GM12878 (cell line): ENCODE measurements at regions not wholly inside any gene's neighbourhood (a gene's known extent, or its start where the extent isn't known, plus 50 kb on each side); places are given as distances from the start of the nearest gene placed in this dataset.
A peak's percentile ranks its signal among the peaks of the same experiment; 100 is the strongest.

Source experiments
- ATAC-seq: fragments of 200-7000 bp; cut with Tn5 transposase; 3 replicates; pipeline ENCODE4 v1.9.1; 2020; ENCODE audit warnings: mild to moderate bottlenecking, moderate library complexity
- BruUV-seq: library from RNA; stranded (reverse); fragments of 400-500 nt; replicated peaks from 2 replicates; lab custom pipeline; 2021; lab: Mats Ljungman, UMichigan
- CTCF ChIA-PET: fragments of 300-600 bp; sonication (Branson Sonifier 250); formaldehyde crosslinking; extraction: SDS; loops from one replicate; lab custom pipeline; 2021; ENCODE audit warnings: inconsistent platforms; lab: Yijun Ruan, JAX
- POLR2A ChIA-PET: fragments of 350-600 bp; formaldehyde crosslinking; extraction: SDS; loops from one replicate; lab custom pipeline; 2021; ENCODE audit warnings: inconsistent platforms; lab: Charles Lee
- RAD21 ChIA-PET: fragments of 300-600 bp; sonication (Branson Sonifier 250); formaldehyde crosslinking; loops from one replicate; lab custom pipeline; 2023; ENCODE audit warnings: antibody characterized with exemption; ENCODE audit not compliant: unreplicated experiment; lab: Charles Lee
- SMC1A ChIA-PET: fragments of 300-600 bp; sonication (Branson Sonifier 250); formaldehyde crosslinking; loops from one replicate; lab custom pipeline; 2023; ENCODE audit not compliant: unreplicated experiment, uncharacterized antibody; lab: Charles Lee
- DNase-seq: peaks from one replicate; pipeline ENCODE4 v3.0.0-alpha.2; 2011; ENCODE audit warnings: low read depth, low spot score
- FAIRE-seq: peaks from 3 replicates; lab custom pipeline; 2011; peaks lifted over from hg19 to GRCh38; lab: Jason Lieb, UNC
- H2AFZ ChIP-seq: 2 replicates; pipeline ENCODE4 v1.6.0; 2011; ENCODE audit warnings: low read depth, low read length, control low read depth; ENCODE audit not compliant: control insufficient read depth
- H3K27ac ChIP-seq: 2 replicates; pipeline ENCODE4 v1.5.1; 2011; ENCODE audit warnings: control low read depth; ENCODE audit not compliant: control insufficient read depth, insufficient read depth
- H3K27me3 ChIP-seq, 2 experiments: replicated peaks in 1 of 2; 2 replicates each; pipeline versions ENCODE4 v1.6.0 to v1.6.1; 2011; ENCODE audit warnings: low read length in 1 of 2; ENCODE audit not compliant: control insufficient read depth in 2 of 2, insufficient read depth in 2 of 2
- H3K36me3 ChIP-seq, 2 experiments: 2 replicates each; pipeline ENCODE4 v1.5.1; 2011; ENCODE audit warnings: low read length in 1 of 2; ENCODE audit not compliant: control insufficient read depth in 2 of 2, insufficient read depth in 2 of 2
- H3K4me1 ChIP-seq: 2 replicates; pipeline ENCODE4 v1.6.1; 2011; ENCODE audit warnings: mild to moderate bottlenecking, low read length, moderate library complexity, mixed read lengths; ENCODE audit not compliant: control insufficient read depth, insufficient read depth
- H3K4me2 ChIP-seq: 2 replicates; pipeline ENCODE4 v1.6.0; 2011; ENCODE audit warnings: control low read depth; ENCODE audit not compliant: control insufficient read depth, insufficient read depth
- H3K4me3 ChIP-seq: fragments of 200-600 bp; sonication (generic); 2 replicates; pipeline ENCODE4 v1.5.1; 2016
- H3K79me2 ChIP-seq: 2 replicates; pipeline ENCODE4 v1.6.0; 2011; ENCODE audit warnings: low read length; ENCODE audit not compliant: control insufficient read depth, insufficient read depth
- H3K9ac ChIP-seq: 2 replicates; pipeline ENCODE4 v1.8.0; 2011; ENCODE audit warnings: low read length, control low read depth, mixed read lengths; ENCODE audit not compliant: control insufficient read depth, insufficient read depth
- H3K9me3 ChIP-seq: replicated peaks from 3 replicates; pipeline ENCODE4 v1.5.1; 2011; ENCODE audit warnings: mild to moderate bottlenecking, low read length; ENCODE audit not compliant: control insufficient read depth, insufficient read depth
- H4K20me1 ChIP-seq: 2 replicates; pipeline ENCODE4 v1.6.0; 2011; ENCODE audit not compliant: control insufficient read depth, insufficient read depth
- CEBPB ChIP-seq, 2 experiments: fragments of 150-350 bp in 1 of 2; IDR thresholded peaks; 2 replicates each; pipeline ENCODE4 v1.6.1; 2012 to 2014; ENCODE audit warnings: low read depth in 2 of 2, low read length in 2 of 2, borderline replicate concordance in 1 of 2, inconsistent platforms in 1 of 2
- EP300 ChIP-seq, 2 experiments: fragments of 150-350 bp in 1 of 2; IDR thresholded peaks; 2 replicates each; pipeline ENCODE4 v1.6.1; 2011 to 2012; ENCODE audit warnings: low read depth in 2 of 2, low read length in 2 of 2, borderline replicate concordance in 1 of 2, improper control_type of control experiment in 1 of 2, inconsistent platforms in 1 of 2; ENCODE audit not compliant: control insufficient read depth in 1 of 2
- FOXM1 ChIP-seq: IDR thresholded peaks from 2 replicates; pipeline ENCODE4 v1.6.1; 2012; ENCODE audit warnings: low read depth, mild to moderate bottlenecking, inconsistent platforms, low read length, moderate library complexity
- NFIC ChIP-seq: IDR thresholded peaks from 2 replicates; pipeline ENCODE4 v1.6.1; 2012; ENCODE audit warnings: low read depth, mild to moderate bottlenecking, inconsistent platforms, low read length, moderate library complexity
- PAX5 ChIP-seq: IDR thresholded peaks from 2 replicates; pipeline ENCODE4 v1.6.1; 2011; ENCODE audit warnings: low read depth, low read length, borderline replicate concordance
- TBL1XR1 ChIP-seq: IDR thresholded peaks from 2 replicates; pipeline ENCODE4 v1.6.1; 2012; ENCODE audit warnings: low read depth, low read length, improper control_type of control experiment
- ZNF217 ChIP-seq: fragments of 450-650 bp; IDR thresholded peaks from 2 replicates; pipeline ENCODE4 v1.6.1; 2017; ENCODE audit warnings: antibody characterized with exemption, mild to moderate bottlenecking
- ZNF24 ChIP-seq: fragments of 450-650 bp; IDR thresholded peaks from 2 replicates; pipeline ENCODE4 v1.6.1; 2017; ENCODE audit warnings: antibody characterized with exemption, mild to moderate bottlenecking
- WGBS: methylation state at CpG from one replicate; pipeline ENCODE4 v1.1.6; 2016; ENCODE audit warnings: low lambda C conversion rate; ENCODE audit not compliant: insufficient replicate concordance, insufficient coverage; ENCODE audit errors: missing lambda C conversion rate; 5-methylcytosine and 5-hydroxymethylcytosine counted together
- in situ Hi-C: fragments of 300-500 bp; cut with MboI; formaldehyde crosslinking; loops from 9 replicates; pipeline ENCODE4 v1.14.3; 2018; ENCODE audit warnings: mixed read lengths
- intact Hi-C: fragments of 100-400 bp; cut with micrococcal nuclease; formaldehyde crosslinking; loops from one replicate; pipeline ENCODE4 v1.14.2; 2022; ENCODE audit not compliant: unreplicated experiment
- TF ChIP-seq, protein P1 (sequence below): fragments of 450-650 bp; formaldehyde crosslinking; IDR thresholded peaks from 2 replicates; pipeline ENCODE4 v1.4.0; 2022; ENCODE audit warnings: mild to moderate bottlenecking, moderate library complexity
- TF ChIP-seq, protein P2 (sequence below): fragments of 450-650 bp; IDR thresholded peaks from 2 replicates; pipeline ENCODE4 v1.6.1; 2016; ENCODE audit warnings: mild to moderate bottlenecking

GRCh38 chr20:24870057-24870456 lies 79.0 kb upstream of the CST7 start (continued):
- TF ChIP-seq EP300 (IDR thresholded peaks at IDR 0.05; ENCODE audit: borderline replicate concordance in 1 of 2, control insufficient read depth in 1 of 2, low read depth in 2 of 2, low read length in 2 of 2): no peak
- TF ChIP-seq, all 136 proteins: peak for 0

DNA sequence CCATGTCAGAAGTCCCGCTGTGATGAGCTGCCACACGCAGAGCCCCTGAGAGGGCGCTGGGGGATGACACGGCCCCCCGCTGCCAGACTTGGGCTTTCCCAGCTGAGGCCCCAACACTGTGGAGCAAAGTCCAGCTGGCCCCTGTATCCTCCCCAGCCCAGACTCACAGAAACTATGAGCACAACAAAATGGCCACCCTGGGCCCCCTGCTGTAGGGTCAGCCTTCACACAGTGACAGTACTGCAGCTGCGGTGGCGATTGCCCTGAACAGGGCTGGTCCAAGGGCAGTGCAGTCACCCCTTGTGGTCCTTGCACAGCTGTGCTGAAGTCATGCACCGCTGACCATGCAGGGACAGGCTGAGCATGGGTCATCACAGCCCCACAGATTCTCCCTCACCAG lies 78.2 kb upstream of the CST7 start:
- peak overlapping the region; percentile 31; the same call in 1 of the 2 replicates for H3K4me2 ChIP-seq
- no peak overlapping the region for H3K27ac ChIP-seq
- FAIRE-seq (no peak), DNase-seq (no peak), ATAC-seq (peak; percentile 71)
- H3K36me3 ChIP-seq: no peaks in the 10 kb centered on the region
- no TSS peak for BruUV-seq
- no peaks in the 10 kb centered on the region; the same call in 2 of the 3 replicates for H3K9me3 ChIP-seq
- in situ Hi-C loops (no loop called here), intact Hi-C loops (no loop called here)
- ChIA-PET POLR2A (no interaction called here), RAD21 (no interaction called here), CTCF (no interaction called here), SMC1A (no interaction called here)
- H4K20me1 ChIP-seq: no peaks in the 10 kb centered on the region
- H3K9ac ChIP-seq: no peak overlapping the region
- no peaks in the 10 kb centered on the region for H3K27me3 ChIP-seq
- TF ChIP-seq PAX5: peak; percentile 92
- TF ChIP-seq CEBPB (IDR thresholded peaks at IDR 0.05; ENCODE audit: borderline replicate concordance in 1 of 2, low read depth in 2 of 2, low read length in 2 of 2): no peak
- H3K4me3 ChIP-seq: no peak overlapping the region
- H3K4me1 ChIP-seq: peaks cover 24% of the 10 kb centered on the region
- H2AFZ ChIP-seq: peak overlapping the region; percentile 19
- 59% methylated on average over 8 of the region's 8 CpGs for WGBS
- H3K79me2 ChIP-seq: no peaks in the 10 kb centered on the region

DNA sequence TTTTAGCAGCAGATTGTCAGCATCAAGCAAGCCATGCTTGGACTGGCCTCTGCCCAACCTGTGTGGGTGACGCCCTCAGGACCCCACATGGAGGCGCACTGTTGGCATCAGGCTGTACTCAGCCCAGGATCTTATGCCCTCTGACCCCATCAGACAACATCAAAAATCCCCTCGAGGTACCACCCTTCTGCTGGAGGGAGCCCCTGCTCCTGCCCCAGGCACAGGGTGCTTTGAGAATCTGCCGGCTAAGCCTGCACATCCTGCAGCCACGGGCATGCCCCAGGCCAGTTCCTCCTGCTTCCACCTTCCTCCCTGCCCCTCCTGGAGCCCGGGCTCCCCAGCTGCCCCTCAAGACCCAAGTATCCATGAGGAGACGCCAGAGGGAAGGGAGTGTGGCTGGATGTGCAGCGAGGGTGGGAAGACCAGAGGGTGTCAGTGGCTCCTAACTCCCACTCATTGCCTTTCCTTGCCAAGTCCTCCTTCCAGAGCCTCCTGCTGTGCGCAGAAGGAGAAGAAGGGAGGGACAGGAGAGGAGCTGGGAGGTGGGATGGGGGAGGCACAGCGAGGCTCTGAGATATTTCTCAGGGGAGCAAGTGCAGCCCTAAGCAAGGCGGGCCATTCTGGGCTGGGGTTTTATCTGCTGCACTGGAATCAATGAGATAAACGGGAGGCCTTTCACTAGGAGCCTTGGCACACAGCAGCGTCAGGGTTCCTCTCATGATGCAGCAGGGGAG lies 77.4 kb upstream of the CST7 start:
- Histone ChIP-seq H3K9me3 (no peaks in the 10 kb centered on the region; the same call in 2 of the 3 replicates), H3K36me3 (no peaks in the 10 kb centered on the region), H3K27ac (no peak overlapping the region), H3K4me1 (peaks cover 24% of the 10 kb centered on the region), H2AFZ (no peak overlapping the region), H3K9ac (no peak overlapping the region; the same call in 1 of the 2 replicates), H3K27me3 (no peaks in the 10 kb centered on the region), H3K4me3 (no peak overlapping the region), H3K4me2 (no peak overlapping the region; the same call in 1 of the 2 replicates), H3K79me2 (no peaks in the 10 kb centered on the region), H4K20me1 (no peaks in the 10 kb centered on the region)
- in situ Hi-C loops (no loop called here), intact Hi-C loops (no loop called here)
- SMC1A ChIA-PET: no interaction called here
- POLR2A ChIA-PET: no interaction called here
- no TSS peak for BruUV-seq
- DNase-seq (no peak), ATAC-seq (peak; percentile 26; the same call in 2 of the 3 replicates), FAIRE-seq (no peak)
- WGBS: 43% methylated on average over 13 of the region's 13 CpGs
- RAD21 ChIA-PET: no interaction called here
- CTCF ChIA-PET: no interaction called here
- TF ChIP-seq ZNF217: no peak
- TF ChIP-seq, protein P1, sequence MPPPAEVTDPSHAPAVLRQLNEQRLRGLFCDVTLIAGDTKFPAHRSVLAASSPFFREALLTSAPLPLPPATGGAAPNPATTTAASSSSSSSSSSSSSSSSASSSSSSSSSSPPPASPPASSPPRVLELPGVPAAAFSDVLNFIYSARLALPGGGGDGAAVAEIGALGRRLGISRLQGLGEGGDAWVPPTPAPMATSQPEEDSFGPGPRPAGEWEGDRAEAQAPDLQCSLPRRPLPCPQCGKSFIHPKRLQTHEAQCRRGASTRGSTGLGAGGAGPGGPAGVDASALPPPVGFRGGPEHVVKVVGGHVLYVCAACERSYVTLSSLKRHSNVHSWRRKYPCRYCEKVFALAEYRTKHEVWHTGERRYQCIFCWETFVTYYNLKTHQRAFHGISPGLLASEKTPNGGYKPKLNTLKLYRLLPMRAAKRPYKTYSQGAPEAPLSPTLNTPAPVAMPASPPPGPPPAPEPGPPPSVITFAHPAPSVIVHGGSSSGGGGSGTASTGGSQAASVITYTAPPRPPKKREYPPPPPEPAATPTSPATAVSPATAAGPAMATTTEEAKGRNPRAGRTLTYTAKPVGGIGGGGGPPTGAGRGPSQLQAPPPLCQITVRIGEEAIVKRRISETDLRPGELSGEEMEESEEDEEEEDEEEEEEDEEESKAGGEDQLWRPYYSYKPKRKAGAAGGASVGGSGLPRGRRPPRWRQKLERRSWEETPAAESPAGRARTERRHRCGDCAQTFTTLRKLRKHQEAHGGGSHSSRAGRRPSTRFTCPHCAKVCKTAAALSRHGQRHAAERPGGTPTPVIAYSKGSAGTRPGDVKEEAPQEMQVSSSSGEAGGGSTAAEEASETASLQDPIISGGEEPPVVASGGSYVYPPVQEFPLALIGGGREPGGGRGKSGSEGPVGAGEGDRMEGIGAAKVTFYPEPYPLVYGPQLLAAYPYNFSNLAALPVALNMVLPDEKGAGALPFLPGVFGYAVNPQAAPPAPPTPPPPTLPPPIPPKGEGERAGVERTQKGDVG (CRISPR knock-in tag): no peak
- TF ChIP-seq, protein P2, sequence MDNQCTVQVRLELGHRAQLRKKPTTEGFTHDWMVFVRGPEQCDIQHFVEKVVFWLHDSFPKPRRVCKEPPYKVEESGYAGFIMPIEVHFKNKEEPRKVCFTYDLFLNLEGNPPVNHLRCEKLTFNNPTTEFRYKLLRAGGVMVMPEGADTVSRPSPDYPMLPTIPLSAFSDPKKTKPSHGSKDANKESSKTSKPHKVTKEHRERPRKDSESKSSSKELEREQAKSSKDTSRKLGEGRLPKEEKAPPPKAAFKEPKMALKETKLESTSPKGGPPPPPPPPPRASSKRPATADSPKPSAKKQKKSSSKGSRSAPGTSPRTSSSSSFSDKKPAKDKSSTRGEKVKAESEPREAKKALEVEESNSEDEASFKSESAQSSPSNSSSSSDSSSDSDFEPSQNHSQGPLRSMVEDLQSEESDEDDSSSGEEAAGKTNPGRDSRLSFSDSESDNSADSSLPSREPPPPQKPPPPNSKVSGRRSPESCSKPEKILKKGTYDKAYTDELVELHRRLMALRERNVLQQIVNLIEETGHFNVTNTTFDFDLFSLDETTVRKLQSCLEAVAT: no peak
- TF ChIP-seq FOXM1: no peak
- TF ChIP-seq ZNF24: no peak
- TF ChIP-seq TBL1XR1: no peak
- no peak for TF ChIP-seq NFIC
